Urinary bladder (tissue), 3 donors: ENCODE measurements at regions not wholly inside any gene's neighbourhood (a gene's known extent, or its start where the extent isn't known, plus 50 kb on each side); places are given as distances from the start of the nearest gene placed in this dataset.
A peak's percentile ranks its signal among the peaks of the same experiment; 100 is the strongest.

Source experiments
- DNase-seq: peaks from one replicate; pipeline ENCODE4 v3.0.0-alpha.2; 2015; ENCODE audit errors: extremely low spot score
- H3K27ac ChIP-seq: one replicate; pipeline ENCODE4 v1.5.1; 2013; ENCODE audit warnings: low read depth, mild to moderate bottlenecking, moderate library complexity
- H3K36me3 ChIP-seq: one replicate; pipeline ENCODE4 v1.6.1; 2013; ENCODE audit warnings: mild to moderate bottlenecking, moderate library complexity; ENCODE audit not compliant: insufficient read depth
- H3K4me1 ChIP-seq: one replicate; pipeline ENCODE4 v1.6.1; 2013; ENCODE audit warnings: mild to moderate bottlenecking, moderate library complexity; ENCODE audit not compliant: insufficient read depth
- H3K4me3 ChIP-seq: one replicate; pipeline ENCODE4 v1.5.1; 2013; ENCODE audit warnings: low read depth, low read length
- WGBS: extraction: QIAGEN DNeasy Blood & Tissue Kit; methylation state at CpG from one replicate; pipeline ENCODE4 v1.1.7; 2013; 5-methylcytosine and 5-hydroxymethylcytosine counted together
- donor health status: healthy with polysubstance abuse.
- donor health status: healthy.

DNA sequence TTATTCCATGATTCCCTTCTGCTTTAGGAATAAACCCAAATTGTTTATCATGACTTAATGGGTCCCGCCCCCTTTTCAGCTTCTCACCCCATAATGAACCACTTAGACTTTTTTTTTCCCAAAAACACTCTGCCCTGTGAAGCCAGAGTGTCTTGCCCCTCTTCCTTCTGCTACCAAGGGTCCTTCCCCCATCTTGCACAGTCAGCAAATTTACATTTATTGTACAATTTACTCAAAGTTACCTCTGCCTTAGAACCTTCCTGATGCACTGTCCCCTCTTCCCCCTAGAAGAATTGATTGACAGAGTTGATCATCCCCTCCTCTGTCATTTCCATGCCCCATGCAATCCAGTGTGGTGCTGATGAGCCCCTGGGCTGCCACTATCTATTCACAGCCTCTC, 101.5 kb upstream of the PPP2R3A start:
- H3K36me3 ChIP-seq, result no peaks in the 10 kb centered on the region
- no peak overlapping the region for H3K4me3 ChIP-seq
- DNase-seq, result no peak
- no peaks in the 10 kb centered on the region for H3K4me1 ChIP-seq
- H3K27ac ChIP-seq, result no peak overlapping the region
- 78% methylated on average over 1 of the region's 1 CpG for WGBS

DNA sequence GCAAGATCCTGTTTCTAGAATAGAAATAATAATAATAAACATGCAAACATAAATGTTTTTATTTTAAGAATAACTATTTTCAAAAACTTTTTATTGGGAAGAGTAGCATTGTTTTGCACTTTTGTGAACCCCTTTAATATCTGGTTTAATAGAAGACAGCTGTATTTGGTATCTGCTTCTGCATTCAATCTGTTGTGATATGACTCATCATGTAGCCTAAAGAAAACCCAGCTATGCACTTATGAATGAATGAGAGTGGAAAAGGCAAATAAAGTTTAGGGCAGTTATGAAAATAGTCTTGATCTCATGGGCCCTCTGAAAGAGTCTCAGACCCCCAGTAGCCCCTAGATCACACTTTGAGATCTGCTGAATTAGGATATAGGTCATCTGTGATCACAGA, 100.4 kb upstream of the PPP2R3A start:
- Histone ChIP-seq H3K4me1 (no peaks in the 10 kb centered on the region), H3K27ac (no peak overlapping the region), H3K36me3 (no peaks in the 10 kb centered on the region), H3K4me3 (no peak overlapping the region)
- no peak for DNase-seq

DNA sequence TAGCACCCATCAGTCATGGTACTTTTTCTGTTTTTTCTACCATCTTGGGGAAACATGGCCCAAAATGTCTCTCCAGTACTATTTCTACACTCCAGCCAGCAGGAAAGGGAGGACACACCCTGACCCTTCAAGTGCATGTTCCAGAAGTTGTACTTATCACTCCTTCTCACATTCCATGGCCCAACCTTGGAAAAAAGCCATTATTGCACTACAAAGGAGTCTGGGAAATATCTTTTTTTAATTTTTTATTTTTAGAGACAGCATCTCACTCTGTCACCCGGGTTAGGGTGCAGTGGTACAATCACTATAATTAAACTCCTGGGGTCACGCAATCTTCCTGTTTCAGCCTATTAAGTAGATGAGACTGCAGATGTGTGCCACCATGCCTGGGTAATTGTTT, 100.0 kb upstream of the PPP2R3A start:
- no peak for DNase-seq
- 77% methylated on average over 2 of the region's 2 CpGs for WGBS
- Histone ChIP-seq H3K4me1 (no peaks in the 10 kb centered on the region), H3K36me3 (no peaks in the 10 kb centered on the region), H3K27ac (no peak overlapping the region), H3K4me3 (no peak overlapping the region)

DNA sequence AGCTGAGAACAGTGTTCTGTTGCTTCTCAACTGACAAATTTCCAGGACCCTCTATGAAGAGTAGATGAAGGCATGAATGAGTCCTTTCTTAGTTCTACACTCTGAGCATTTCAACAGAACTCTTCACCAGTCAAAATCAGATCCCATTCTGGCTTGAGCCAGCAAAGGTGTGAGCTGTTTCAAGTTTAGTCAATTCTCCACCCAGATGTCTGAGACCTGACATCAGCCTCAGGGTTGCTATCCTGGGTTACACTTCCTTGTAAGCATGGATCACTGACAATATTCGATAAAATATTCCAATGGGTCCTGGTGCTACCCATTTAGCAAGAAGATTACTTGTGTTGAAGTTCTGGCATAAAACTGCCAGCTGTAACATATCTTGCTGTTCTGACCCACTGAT, 97.6 kb upstream of the PPP2R3A start:
- WGBS, result 72% methylated on average over 1 of the region's 1 CpG
- H3K27ac ChIP-seq, result no peak overlapping the region
- no peak for DNase-seq
- no peaks in the 10 kb centered on the region for H3K4me1 ChIP-seq
- no peaks in the 10 kb centered on the region for H3K36me3 ChIP-seq
- H3K4me3 ChIP-seq, result no peak overlapping the region

DNA sequence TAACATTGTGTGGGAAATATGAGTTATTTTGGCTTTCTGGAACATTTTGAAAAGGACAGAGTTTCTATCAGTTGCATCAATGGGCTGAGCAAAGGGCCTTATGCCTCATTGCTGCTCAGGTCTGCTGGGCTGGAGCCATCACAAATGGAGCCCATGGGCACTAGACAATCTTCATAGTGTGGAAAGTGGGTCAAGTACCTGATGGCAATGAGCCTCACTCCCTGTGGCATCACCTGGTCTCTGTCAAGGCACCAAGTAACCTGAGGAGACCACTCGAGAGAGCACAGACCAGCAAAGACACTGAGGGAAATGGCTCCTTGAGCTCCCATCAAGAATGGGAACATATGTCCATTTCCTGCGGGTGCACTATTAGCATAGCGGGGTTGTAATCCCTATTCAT, 96.7 kb upstream of the PPP2R3A start:
- H3K4me1 ChIP-seq, result no peaks in the 10 kb centered on the region
- 87% methylated on average over 3 of the region's 3 CpGs for WGBS
- H3K36me3 ChIP-seq, result no peaks in the 10 kb centered on the region
- H3K27ac ChIP-seq, result no peak overlapping the region
- DNase-seq, result no peak
- H3K4me3 ChIP-seq, result no peak overlapping the region

DNA sequence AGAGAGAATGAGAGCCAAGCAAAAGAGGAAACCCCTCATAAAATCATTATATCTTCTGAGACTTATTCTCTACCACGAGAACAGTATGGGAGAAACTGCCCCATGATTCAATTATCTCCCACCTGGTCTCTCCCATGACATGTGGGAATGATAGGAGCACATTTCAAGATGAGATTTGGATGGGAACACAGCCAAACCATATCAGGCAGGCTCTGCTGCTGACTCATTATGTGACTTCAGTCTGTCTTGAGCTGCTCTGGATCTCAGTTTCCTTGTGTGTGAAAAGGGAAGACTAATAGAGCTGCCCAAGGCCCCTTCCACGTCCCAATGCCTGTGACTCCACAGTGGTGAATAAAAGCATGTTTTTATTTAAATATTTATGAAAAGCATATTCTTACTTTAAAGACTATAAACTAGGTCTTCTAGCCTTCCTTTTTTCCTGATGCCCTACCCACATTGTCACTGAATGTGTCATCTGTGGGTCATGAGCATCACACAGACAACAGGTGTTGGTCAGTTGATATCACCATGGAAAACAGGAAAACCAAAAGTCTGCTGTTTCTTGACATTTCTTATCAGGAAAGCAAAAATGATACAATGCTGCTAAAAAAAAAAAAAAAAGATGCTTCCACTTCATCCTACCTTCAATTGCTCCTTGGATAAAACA, 96.0 kb upstream of the PPP2R3A start:
- DNase-seq, result no peak
- WGBS, result 76% methylated on average over 2 of the region's 2 CpGs
- Histone ChIP-seq H3K27ac (no peak overlapping the region), H3K36me3 (no peaks in the 10 kb centered on the region), H3K4me1 (no peaks in the 10 kb centered on the region), H3K4me3 (no peak overlapping the region)

DNA sequence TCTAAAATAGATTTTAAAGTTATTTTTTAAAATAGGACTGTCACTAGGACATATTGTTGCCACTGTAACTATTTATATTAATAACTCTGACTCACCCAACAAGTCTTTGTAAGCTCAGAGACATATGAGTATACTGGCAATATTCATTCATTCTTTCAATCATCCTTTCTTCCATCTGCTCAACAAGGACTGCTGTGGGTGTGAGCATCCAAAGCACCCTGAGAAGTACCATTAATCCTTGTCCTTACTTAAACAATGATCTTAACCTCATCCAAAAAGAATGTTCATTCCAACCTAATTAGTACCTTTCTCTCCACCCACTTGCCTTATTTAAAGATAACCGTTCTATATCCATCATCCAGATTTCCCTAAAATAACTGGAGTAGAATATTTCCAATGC, 94.2 kb upstream of the PPP2R3A start:
- no peak overlapping the region for H3K4me3 ChIP-seq
- DNase-seq, result no peak
- 94% methylated on average over 1 of the region's 1 CpG for WGBS
- no peaks in the 10 kb centered on the region for H3K36me3 ChIP-seq
- H3K4me1 ChIP-seq, result no peaks in the 10 kb centered on the region
- no peak overlapping the region for H3K27ac ChIP-seq

DNA sequence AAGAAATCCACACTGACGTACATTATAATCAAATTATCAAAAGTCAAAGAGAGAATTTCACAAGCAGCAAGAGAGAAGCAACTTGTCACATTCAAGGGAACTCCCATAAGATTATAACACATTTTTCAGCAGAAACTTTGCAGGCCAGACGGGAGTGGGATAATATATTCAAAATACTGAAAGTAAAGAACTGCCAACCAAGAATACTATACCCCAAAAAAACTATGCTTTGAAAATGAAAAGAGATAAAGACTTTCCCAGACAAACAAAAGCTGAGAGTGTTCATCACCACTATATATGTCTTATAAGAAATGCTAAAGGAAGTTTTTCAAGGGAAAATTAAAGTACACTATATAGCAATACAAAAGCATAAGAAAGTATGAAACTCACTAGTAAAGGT, 91.5 kb upstream of the PPP2R3A start:
- no peaks in the 10 kb centered on the region for H3K36me3 ChIP-seq
- H3K4me1 ChIP-seq, result no peaks in the 10 kb centered on the region
- H3K4me3 ChIP-seq, result no peak overlapping the region
- WGBS, result 68% methylated on average over 2 of the region's 2 CpGs
- H3K27ac ChIP-seq, result no peak overlapping the region
- no peak for DNase-seq

DNA sequence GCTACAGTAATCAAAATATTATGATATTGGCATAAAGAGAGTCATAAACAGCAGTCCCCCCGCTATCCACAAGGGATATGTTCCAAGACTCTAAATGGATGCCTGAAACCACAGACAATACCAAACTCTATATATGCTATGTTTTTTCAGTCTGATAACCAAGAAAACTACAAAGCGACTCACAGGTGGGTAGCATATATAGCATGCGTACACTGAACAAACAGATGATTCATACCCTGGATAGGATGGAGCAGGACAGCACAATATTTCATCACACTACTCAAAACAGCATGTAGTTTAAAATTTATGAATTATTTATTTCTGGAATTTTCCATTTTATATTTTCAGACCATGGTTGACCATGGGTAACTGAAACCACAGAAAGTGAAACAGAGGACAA, 87.0 kb upstream of the PPP2R3A start:
- no peak overlapping the region for H3K27ac ChIP-seq
- WGBS, result 94% methylated on average over 3 of the region's 3 CpGs
- H3K4me3 ChIP-seq, result no peak overlapping the region
- no peaks in the 10 kb centered on the region for H3K4me1 ChIP-seq
- H3K36me3 ChIP-seq, result no peaks in the 10 kb centered on the region
- no peak for DNase-seq

DNA sequence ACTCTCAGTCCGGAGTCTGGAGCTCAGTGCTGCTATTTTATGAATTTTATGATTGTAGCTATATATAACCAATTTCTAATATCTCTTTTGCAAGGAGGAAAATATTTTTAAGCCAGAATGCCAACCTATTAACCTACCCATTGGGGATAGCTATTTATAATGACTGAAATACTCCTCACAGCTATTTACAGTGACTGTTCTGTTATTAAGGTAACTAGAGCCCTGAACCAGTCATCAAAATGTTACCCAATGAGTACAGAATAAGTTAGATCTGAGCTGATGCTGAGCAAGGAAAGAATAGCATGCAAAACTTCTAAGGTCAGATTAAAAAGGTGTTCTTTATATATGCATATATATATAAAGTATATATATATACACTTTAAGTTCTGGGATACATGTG, 79.6 kb upstream of the PPP2R3A start:
- H3K4me1 ChIP-seq, result no peaks in the 10 kb centered on the region
- no peak for DNase-seq
- H3K4me3 ChIP-seq, result no peak overlapping the region
- WGBS, result 81% methylated on average over 1 of the region's 1 CpG
- no peak overlapping the region for H3K27ac ChIP-seq
- no peaks in the 10 kb centered on the region for H3K36me3 ChIP-seq

DNA sequence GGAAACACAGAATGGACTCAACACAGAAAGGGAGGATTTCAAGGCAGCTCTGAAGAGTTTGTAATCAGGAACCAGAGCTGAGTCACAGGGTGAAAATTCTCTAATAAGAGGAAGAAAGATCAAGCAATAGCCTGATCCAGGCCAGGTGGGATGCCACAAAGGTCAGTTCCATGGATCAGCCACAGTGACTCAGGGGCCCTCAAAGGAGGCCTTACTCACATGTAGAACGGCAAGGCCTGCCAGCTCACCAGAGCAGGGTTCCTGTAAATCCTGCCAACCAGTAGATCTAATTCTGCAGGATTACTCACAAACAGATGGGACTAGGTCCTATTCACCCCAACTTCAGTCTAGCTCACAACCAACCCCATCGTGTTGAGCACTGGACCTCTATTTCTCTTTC, 78.3 kb upstream of the PPP2R3A start:
- WGBS, result 84% methylated on average over 2 of the region's 2 CpGs
- H3K4me1 ChIP-seq, result no peaks in the 10 kb centered on the region
- no peak overlapping the region for H3K27ac ChIP-seq
- no peaks in the 10 kb centered on the region for H3K36me3 ChIP-seq
- no peak for DNase-seq
- H3K4me3 ChIP-seq, result no peak overlapping the region

DNA sequence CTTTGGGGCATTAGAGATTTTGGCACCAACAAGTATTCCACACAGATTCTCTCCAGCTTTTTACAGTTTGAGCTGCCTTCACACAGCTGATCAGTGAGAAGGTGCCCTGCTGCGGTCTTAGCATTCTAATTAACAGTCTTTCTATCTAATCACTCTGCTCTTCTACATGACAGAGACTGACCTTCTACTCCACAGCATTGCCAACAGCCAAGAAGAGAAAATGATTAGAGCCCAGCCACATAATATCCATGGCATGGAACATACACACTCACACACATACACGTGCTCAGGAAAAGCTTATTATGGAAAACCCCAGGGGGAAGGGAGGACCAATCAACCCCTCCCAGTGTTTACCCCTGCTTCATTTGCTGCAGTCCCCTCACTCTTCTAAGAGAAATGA, 76.1 kb upstream of the PPP2R3A start:
- no peak overlapping the region for H3K27ac ChIP-seq
- no peaks in the 10 kb centered on the region for H3K36me3 ChIP-seq
- DNase-seq, result no peak
- no peak overlapping the region for H3K4me3 ChIP-seq
- WGBS, result 30% methylated on average over 2 of the region's 2 CpGs
- no peaks in the 10 kb centered on the region for H3K4me1 ChIP-seq

DNA sequence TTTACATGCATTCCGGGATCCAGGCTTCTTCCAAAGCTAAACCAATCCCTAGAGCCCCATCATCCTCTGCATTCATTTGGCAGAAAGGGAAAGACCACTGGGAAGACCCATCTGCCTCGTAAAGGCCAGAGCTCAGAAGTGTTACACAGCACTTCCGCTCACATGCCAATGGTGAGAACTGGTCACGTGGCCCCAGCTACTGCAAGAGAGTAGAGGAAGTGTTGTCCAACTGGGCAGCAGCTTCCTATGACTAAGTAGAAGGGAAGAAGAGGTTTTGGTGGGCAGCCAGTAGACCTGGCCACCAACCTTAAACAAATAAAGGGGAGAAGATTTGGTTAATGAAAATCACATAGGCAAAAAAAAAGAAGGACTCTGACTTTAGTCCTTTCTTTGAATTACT, 74.4 kb upstream of the PPP2R3A start:
- H3K27ac ChIP-seq, result no peak overlapping the region
- no peaks in the 10 kb centered on the region for H3K36me3 ChIP-seq
- DNase-seq, result no peak
- no peaks in the 10 kb centered on the region for H3K4me1 ChIP-seq
- no peak overlapping the region for H3K4me3 ChIP-seq
- WGBS, result 76% methylated on average over 4 of the region's 4 CpGs

DNA sequence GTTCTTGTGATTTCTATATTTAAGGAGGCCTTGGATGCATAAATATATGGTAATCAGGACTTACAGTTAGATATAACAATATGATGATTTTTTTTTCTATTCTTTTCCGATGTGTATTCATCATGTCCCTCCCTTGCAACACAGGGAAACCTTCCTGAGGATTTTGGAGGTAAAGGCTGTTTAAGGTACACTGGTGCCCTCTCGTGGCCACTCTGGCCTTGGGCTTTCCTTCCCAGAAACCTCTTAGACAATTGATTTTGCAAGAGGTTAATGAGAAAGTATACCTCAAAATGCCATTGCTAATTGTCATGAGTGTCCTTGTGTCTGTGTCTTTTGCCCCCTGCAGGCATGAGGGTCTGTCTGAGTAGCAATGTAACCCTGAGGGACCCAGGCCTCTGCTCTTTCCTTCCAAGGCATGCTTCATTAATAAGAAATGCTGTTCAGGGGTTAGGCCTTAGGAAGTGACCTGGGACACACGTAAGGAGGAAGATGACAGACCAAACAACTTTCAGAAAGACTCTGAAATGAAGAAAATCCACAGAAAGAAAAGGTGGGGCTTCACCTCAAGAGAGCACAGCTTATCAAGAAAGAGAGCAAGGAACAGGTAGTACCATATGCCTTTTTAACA, 70.3 kb upstream of the PPP2R3A start:
- no peak overlapping the region for H3K4me3 ChIP-seq
- no peaks in the 10 kb centered on the region for H3K36me3 ChIP-seq
- peak; percentile 42 for DNase-seq
- no peaks in the 10 kb centered on the region for H3K4me1 ChIP-seq
- H3K27ac ChIP-seq, result no peak overlapping the region
- WGBS, result 19% methylated on average over 3 of the region's 3 CpGs

DNA sequence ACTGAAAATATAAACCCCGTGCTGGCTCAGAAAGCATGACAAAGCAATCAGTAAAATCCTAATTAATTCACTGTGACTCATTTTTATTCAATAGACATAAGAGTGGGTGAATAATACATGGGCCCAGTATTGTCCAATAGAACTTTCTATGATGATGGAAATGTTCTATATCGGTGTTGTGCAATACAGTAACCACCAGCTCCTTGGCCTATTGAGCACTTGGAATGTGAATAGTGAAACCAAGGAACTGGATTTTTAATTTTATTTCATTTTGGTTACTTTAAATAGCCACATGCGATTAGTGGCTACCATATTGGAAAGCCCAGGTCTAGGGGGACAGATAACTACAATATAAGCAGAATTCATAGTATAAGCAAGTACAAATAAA, 69.8 kb upstream of the PPP2R3A start:
- DNase-seq, result no peak
- no peak overlapping the region for H3K27ac ChIP-seq
- no peaks in the 10 kb centered on the region for H3K36me3 ChIP-seq
- 89% methylated on average over 3 of the region's 3 CpGs for WGBS
- H3K4me1 ChIP-seq, result no peaks in the 10 kb centered on the region
- H3K4me3 ChIP-seq, result no peak overlapping the region
